ENCODE measurements at regions not wholly inside any gene's neighbourhood (a gene's known extent, or its start where the extent isn't known, plus 50 kb on each side); places are given as distances from the start of the nearest gene placed in this dataset.

- TF ChIP-seq CTCF (IDR thresholded peaks at IDR 0.05; ENCODE audit: control insufficient read depth, insufficient read depth, low read depth, low read length, missing control alignments), result no peak
- DNase-seq (ENCODE audit: low read depth), result no peak
- no peak overlapping the region for H3K4me3 ChIP-seq (ENCODE audit: control insufficient read depth, low read depth, low read length)
These were observed 151.7 kb upstream of the OLIG3 start for GRCh38 chr6:137645850-137646249.

- DNase-seq (ENCODE audit: low read depth), result no peak
- H3K4me3 ChIP-seq (ENCODE audit: control insufficient read depth, low read depth, low read length), result no peak overlapping the region
- no peak for TF ChIP-seq CTCF (IDR thresholded peaks at IDR 0.05; ENCODE audit: control insufficient read depth, insufficient read depth, low read depth, low read length, missing control alignments)
These were observed 152.3 kb upstream of the OLIG3 start for GRCh38 chr6:137646484-137646883.

- no peak for TF ChIP-seq CTCF (IDR thresholded peaks at IDR 0.05; ENCODE audit: control insufficient read depth, insufficient read depth, low read depth, low read length, missing control alignments)
- DNase-seq (ENCODE audit: low read depth), result peak; percentile 23
These were observed 153.7 kb upstream of the OLIG3 start for GRCh38 chr6:137647762-137648447.

GRCh38 chr6:137650720-137651119, 156.5 kb upstream of the OLIG3 start:
- no peak for DNase-seq (ENCODE audit: low read depth)
- no peak for TF ChIP-seq CTCF (IDR thresholded peaks at IDR 0.05; ENCODE audit: control insufficient read depth, insufficient read depth, low read depth, low read length, missing control alignments)
- no peak overlapping the region for H3K4me3 ChIP-seq (ENCODE audit: control insufficient read depth, low read depth, low read length)

More at GRCh38 chr6:137647762-137648447, 153.7 kb upstream of the OLIG3 start:
- H3K4me3 ChIP-seq (ENCODE audit: control insufficient read depth, low read depth, low read length), result no peak overlapping the region

GRCh38 chr6:137651178-137651577, 157.0 kb upstream of the OLIG3 start:
- no peak overlapping the region for H3K4me3 ChIP-seq (ENCODE audit: control insufficient read depth, low read depth, low read length)
- no peak for TF ChIP-seq CTCF (IDR thresholded peaks at IDR 0.05; ENCODE audit: control insufficient read depth, insufficient read depth, low read depth, low read length, missing control alignments)
- no peak for DNase-seq (ENCODE audit: low read depth)

GRCh38 chr6:137651591-137652335, 157.6 kb upstream of the OLIG3 start:
- TF ChIP-seq CTCF (IDR thresholded peaks at IDR 0.05; ENCODE audit: control insufficient read depth, insufficient read depth, low read depth, low read length, missing control alignments), result no peak
- no peak for DNase-seq (ENCODE audit: low read depth)

More at GRCh38 chr6:137651591-137652335, 157.6 kb upstream of the OLIG3 start:
- no peak overlapping the region for H3K4me3 ChIP-seq (ENCODE audit: control insufficient read depth, low read depth, low read length)
